ENCODE measurements at regions not wholly inside any gene's neighbourhood (a gene's known extent, or its start where the extent isn't known, plus 50 kb on each side); places are given as distances from the start of the nearest gene placed in this dataset.

- TF ChIP-seq MAX (IDR thresholded peaks at IDR 0.05) (no peak), REST (IDR thresholded peaks at IDR 0.05; ENCODE audit: low read depth) (no peak), FOXM1 (IDR thresholded peaks at IDR 0.05; ENCODE audit: borderline replicate concordance, low read depth) (no peak), RAD21 (IDR thresholded peaks at IDR 0.05; ENCODE audit: low read depth) (no peak), EGR1 (IDR thresholded peaks at IDR 0.05) (no peak), YY1 (IDR thresholded peaks at IDR 0.05; ENCODE audit: low read depth) (no peak), CEBPB (IDR thresholded peaks at IDR 0.05) (no peak), EP300 (IDR thresholded peaks at IDR 0.05; ENCODE audit: borderline replicate concordance) (no peak), TAF1 (IDR thresholded peaks at IDR 0.05; ENCODE audit: low read depth) (no peak), NFIC (IDR thresholded peaks at IDR 0.05) (no peak), TCF12 (IDR thresholded peaks at IDR 0.05; ENCODE audit: low read depth) (no peak), TEAD4 (IDR thresholded peaks at IDR 0.05) (no peak)
Observed at GRCh38 chrX:55815546-55815945, 98.0 kb downstream of the RRAGB start.
